GM19455 (cell line): ENCODE measurements at regions not wholly inside any gene's neighbourhood (a gene's known extent, or its start where the extent isn't known, plus 50 kb on each side); places are given as distances from the start of the nearest gene placed in this dataset.
"Not testable (repeated sequence)": the region's sequence is repeated elsewhere in the genome, so short reads cannot be mapped to it uniquely, and the experiment has no call there.

ENCODE experiments used
- ATAC-seq: cut with Tn5 transposase; IDR thresholded peaks from one replicate; pipeline ENCODE4 v1.9.1; 2021; ENCODE audit not compliant: unreplicated experiment

DNA sequence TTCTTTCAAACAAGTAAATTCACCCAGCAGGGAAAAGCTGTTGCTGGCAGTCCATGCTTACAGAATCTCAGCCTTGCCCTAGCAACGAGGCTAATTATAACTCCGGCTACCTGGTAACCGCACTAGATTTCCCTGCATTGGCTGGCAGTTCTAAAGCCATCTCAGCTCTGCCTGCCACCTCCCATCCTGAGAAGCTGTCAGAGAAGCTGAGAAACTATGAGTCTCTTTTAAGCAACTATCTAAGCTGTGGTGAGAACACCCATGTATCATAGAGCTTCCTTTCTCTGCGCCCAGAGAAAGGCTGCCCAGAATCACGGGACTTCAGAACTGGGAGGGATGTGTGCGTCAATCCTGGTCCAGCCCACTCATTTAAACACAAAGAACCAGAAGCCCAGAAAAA, 113.9 kb upstream of the NBPF26 start:
- ATAC-seq: not testable (repeated sequence)

DNA sequence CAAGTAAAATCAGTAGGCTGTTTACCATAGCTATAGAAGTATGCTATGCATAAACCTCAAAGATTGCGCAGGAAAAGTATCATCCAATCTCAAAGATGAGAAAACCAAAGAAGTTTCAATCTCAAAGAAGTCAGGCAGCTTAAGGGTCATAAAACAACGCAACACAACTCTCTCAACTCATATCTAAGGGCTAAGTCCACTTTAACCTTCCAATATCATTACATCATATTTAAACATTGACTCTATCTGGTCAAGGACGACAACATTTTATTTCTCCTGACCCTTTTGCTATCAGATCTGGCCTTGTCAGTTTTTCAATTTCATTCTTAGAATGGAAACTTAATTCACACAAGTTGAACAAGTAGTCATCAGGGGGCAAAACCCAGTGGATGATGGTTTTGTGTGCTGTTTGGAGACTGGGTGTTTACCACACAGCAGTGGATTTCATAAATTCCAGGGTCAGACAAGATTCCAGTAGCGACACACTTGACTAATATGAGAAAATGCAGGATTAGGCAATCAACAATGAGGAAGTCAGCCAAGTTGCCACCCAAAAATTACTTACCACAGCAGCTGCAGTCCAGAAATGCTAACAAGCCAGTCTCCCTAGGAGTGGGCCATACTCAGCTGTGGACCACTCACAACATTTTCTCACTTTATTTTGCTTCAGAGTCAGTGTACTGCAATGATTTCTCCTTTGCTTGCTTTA, 108.7 kb upstream of the NBPF26 start:
- ATAC-seq: not testable (repeated sequence)

DNA sequence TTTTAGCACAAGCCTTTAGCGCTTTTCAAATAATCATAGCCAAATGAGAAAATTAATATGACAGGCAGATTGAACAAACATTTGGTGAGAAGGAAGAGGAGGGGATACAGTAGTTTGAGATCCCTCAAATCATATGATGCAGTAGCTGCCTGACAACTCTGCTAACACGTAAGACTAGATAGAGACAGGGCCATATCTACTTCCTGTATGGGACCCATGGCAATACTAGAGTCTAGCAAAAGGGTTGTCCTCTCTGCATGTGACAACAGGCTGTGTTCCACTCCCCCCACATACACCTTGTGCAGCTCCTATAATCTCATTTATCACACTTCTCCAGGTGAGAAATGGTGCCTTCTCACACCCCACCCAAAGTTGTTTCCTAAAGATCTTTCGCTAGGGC, 106.3 kb upstream of the NBPF26 start:
- ATAC-seq: not testable (repeated sequence)

DNA sequence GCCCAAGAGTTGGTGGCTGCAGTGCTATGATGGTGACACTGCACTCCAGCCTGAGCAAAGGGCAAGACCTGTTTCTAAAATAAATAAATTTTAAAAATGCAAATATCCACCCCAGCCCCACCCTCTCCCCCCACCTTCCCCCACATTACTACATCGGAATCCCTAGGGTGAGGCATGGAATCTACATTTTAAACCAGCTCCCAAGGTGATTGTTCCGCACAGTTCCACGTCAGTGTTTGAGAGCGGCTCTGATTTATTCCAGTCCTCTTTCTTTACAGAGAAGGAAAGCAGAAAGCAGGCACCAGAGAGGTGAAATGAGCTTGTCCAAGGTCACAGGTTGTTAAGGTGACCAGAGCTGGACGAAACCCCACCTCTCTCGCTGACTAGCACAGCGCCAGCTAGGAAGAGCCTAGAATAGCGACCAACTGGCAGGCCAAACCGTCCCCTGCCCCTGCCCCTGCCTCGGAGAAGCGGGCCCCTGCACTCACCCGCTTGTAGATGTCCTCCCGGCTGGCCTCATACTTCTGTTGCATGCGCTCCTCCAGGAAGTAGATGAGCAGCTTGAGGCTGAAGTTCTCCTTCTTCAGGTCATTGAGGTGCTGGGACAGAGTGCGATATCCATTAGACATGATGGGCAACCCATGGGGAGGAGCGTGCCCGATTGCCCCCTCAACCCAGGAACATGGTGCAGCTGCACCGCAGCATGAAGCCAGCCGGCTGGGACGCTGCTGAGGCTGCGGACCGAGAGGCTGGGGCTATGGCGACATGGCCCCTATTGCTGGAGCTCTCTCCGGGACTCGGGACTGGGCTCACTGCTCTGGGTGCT, 103.7 kb upstream of the NBPF26 start:
- ATAC-seq: not testable (repeated sequence)

DNA sequence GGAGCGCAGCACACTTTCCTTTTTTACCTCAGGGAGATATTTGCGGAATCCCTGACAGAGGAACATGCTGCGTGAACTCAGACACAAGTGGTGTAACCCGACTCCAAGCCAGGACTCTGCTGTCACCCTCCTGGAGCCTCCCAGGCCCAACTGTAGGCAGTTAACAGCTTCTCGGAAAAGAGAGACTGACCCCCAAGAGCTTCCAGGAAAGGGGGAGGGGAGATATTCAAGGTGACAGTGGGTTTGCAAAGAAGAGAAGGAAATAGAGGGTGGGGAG, 103.1 kb upstream of the NBPF26 start:
- not testable (repeated sequence) for ATAC-seq

DNA sequence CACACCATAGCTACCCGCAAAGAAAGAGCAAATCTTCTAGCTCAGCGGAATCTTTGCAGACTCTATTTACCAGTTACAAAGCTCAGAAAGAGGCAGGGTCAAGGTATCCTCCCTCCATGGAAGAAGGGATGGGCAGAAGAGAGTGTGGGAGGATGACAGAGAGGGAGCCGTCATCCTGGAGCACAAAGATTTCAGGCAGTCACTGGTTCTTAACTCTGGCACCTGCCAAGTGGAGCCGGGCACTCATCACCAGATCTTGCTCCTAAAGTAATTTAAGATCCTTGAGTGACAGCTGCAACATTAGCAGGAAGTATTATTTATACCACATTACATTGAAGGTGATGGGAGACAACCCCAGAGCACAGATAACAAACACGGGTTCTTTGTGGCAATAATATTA, 102.5 kb upstream of the NBPF26 start:
- ATAC-seq: not testable (repeated sequence)

DNA sequence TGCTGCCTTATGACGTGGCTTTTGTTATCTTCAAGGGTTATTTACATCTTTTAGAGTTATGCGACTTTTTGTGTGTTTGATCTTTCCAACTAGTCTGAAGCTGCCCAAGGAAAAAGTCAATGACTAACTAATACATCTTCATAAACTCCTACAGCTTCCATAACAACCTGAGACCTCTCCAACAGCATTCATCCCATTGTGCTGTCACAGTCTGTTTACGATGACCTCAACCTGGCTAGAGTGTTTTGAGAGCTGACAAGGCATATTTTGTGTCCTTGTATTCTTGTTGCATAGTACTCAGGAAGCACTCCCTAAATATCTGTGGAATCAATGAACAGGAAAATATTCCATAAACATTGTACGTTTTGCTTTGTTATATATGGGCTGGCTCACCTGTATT, 100.2 kb upstream of the NBPF26 start:
- ATAC-seq: not testable (repeated sequence)

DNA sequence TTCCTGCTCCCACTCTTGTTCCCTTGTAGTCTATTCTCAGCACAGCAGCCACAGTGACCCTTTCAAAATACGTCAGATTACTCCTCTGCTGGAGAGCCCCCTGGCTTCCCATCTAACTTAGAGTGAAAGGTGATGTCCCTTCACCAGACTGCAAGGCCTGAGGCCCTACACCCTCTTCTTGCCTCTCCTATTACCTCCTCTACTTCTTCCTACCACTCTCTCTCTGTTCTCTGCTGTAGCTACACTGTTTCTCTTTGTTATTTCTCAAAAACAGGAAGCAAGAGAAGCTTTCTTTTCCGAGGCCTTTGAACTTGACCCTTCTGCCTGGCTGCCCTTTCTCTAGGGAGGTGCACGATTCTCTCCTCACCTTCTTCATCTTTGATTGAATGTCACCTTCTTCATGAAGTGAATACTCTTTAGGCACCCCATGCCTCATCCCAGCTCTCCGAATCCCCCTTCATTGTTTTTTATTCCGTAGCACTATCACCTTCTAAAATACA, 99.1 kb upstream of the NBPF26 start:
- not testable (repeated sequence) for ATAC-seq

DNA sequence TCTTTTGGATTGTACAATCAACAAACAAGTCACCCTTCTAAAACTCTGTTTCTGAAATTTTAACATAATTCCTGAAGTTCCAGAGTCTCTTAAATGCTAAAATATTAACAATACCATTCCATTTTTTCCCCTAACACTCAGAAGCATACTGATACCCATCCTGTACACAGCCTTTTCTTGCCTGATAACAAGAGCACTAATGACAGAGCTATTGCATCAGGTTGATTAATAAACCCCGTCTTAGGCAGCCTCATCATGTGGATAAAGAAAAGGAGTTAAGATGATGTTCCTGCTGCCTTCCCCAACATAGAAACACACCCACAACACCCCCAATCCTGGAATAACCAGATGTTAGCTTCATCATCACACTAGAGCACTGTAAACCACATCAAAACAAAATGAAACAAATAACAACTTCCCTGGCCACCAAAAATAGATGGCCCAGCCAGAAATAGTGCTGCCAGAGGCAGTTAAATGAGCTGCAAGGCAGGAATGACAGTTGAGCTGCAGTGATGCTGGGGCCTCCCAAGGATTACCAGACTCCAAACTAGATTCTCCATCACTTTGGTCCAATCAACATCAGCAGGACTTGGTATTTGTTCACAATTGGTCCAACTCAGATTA, 93.8 kb upstream of the NBPF26 start:
- not testable (repeated sequence) for ATAC-seq

DNA sequence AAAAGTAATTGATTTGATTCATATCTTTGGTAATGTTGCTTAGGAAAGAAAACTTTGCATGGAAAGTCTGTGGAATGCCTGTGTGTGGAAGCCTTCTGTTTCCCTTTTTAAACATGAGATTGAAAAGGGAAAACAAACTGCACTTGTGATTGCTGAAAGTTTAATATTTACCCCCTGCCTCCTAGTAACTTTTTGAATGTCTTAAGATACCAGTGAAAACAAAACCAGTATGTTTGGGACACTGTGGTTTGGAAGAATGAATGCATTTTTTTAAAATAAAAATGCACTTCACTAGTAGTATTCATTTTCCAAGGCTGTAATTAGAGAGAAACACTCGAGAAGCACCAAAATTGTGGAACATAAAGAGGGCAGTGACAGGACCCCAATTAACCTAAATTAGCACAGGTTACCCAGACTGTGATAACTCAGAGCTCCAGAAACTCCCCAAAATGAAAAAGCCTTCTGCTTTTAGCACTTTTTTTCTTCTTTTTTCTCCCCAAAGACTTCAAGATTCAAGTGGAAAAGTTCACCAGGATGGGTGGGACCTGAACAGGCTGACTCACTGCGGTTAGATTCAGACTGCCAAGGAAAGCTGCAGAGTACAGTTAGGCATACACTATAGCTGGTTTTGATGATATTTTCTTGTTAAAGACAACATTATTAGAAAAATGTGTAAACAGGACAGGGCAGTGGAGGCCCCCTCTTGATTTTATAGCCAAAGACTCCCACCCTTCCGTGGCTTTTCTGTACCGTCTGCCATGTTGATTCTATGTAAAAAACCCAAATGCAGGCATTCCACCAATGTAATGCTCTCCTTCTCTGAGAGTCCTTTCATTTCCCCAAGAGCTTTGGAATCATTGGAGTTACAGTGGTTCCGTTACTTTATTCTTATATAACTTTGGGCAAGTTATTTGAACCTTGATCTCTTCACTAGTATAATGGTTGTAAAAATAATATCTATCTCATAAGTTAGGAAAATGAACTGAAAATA, 88.6 kb upstream of the NBPF26 start:
- not testable (repeated sequence) for ATAC-seq

DNA sequence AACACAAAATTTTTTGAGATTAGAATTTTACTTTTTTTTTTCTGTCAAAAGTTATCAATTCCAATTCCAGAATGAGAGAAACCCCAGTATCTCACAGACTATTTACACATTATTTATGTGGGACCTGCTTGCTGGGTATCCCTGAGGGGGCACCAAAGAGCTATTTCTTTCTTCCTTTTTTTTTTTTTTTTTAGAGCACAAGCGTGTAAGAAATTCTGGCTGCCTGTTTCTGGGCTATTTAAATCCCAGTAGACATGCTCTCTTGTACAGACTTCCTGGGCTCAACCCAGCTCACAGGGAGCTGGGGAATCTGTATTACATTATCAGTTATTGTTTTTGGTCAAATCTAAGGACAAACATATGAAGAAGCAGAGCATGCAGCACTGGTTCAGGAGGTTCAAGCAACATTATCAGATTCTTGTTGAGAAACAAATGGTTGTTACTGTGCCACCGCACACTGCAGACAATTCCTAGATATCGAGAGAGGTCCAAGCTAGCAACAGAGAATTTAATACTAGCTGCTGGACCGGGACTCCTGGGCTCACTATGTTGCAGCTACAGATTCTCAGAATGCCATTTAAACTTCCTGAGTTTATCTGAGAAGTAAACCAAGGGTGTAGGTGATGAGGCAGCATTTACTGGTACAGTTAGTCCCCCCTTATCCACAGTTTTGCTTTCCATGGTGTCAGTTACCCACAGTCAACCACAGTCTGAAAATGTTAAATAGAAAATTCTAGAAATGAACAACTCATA, 83.3 kb upstream of the NBPF26 start:
- ATAC-seq: not testable (repeated sequence)

DNA sequence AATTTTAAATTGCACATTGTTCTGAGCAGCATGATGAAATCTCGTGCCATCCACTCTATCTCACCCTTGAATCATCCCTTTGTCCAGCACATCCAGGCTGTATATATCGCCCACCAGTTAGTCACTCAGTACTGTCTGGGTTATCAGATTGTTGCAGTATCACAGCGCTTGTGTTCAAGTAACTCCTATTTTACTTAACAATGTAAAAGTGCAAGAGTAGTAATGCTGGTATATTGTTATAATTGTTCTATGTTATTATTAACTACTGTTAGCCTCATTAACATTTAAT, 82.8 kb upstream of the NBPF26 start:
- ATAC-seq: not testable (repeated sequence)

DNA sequence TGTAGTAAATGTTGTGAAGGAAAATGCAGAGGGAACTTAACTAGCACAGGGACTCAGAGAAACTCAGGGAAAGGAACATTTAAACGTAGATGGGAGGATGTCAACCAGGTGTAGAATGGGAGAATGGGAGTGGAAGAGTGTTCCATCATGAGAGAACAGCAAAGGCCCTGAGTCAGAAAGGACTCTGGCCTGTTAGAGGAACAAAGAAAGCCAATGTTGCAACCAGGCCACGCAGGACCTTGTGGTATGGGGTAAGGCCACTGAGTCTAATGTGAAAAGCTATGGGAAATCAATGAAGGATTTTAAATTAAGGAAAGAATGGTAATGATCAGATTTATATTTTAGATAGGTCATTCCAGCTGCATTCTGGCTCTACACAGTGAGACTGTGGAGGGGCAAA, 76.6 kb upstream of the NBPF26 start:
- ATAC-seq: not testable (repeated sequence)

DNA sequence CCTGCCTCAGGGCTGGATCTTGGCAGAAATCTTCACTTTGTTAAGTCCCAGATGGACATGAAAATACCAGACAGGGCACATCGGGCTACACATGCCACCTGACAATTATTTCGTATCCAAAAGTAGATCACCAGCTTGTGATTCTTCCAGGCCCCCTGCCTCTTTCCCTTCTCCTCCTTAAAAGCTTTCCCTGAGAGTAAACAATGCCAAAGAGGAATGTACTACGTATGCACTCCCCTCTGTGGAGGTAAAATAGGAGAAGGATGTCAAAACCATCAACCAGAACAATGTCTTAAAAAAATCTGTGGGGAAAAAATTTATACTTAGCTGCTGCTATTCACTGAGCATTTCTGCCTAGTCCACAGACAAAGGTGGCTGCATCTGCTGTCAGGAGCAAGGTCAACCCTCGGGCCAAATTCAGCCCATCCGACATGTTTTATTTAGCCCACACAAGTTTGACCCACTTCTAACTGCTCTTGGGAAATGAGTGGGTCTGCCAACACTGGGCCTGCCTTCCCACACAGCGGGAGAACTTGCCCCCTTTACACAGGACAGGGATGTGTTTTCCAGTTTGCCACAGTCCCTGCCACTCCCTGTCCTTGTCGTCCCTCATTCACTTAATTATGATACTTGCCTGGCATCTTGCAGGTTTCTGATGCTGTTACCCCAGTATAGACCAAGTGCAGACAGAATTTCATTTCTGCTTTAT, 74.7 kb upstream of the NBPF26 start:
- ATAC-seq: not testable (repeated sequence)

DNA sequence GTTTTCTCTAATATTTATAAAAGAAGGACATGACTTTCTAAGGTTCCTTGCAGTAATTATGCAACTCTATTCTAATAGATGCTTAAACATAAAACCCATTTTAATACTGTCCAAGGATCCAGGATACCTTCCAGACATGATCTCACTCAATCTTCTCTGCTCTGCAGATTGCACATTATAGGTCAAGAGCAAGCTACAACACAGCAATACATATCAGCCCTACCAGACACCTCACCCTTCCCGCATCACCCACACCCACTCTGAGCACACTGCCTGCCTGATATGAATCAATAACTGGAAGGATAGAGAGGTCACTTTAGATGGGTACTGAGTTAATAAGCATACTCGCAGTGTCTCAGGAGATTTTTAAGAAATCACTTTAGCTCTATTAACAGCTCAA, 74.0 kb upstream of the NBPF26 start:
- ATAC-seq: not testable (repeated sequence)

DNA sequence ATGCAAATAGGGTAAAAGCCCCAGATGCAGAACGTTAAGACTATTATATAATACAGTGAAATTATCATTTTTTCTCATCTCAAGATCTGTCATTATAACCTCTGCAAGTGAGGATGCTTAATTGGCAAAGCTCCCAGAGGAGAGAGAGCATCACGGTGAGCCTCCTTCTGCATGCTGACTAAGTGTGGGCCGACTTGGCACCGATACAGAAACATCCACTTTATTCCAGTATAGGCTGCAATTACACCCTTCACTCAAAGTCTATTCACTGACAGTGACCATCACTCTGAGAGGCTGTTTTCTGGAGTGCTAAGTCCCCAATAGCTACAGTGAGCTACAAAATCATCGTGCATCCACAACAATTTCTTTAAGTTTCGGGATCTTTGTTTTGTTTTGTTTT, 69.6 kb upstream of the NBPF26 start:
- ATAC-seq: not testable (repeated sequence)

DNA sequence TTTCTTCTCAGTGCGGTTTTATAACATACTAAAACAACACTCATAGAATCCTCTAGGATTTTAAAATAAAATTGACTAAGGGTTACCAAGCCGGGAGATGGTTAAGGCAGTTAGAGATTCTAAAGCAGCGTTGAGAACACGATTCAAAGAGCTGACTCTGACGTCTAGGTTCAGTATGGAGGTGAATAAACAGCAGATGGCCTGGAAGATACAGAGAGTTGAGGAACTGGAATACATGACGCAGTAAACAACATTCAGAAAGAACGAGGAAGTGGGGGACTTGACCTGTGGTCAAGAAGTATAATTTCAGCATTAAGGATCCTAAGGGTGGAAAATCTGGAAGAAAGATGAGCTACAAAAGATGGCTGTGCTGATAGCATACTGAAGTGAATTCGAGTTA, 68.4 kb upstream of the NBPF26 start:
- ATAC-seq: not testable (repeated sequence)

DNA sequence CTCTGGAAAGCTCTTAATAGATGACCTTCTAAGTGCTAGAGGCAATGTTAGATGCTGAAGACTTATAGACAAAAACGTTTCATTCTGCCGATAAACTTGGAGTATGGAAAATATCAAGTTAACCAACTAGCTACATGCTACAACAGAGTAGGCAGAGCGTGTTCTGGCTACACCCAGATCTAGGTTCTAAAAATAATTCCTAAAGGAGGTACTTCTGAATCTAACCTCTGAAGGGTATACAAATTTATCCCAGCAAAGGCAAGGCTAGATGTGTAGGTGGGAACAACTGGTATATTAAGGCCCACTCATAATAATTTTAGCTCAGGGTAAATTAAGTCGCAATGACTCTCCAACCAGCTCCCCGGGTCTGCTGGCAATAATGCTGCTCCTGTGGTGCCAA, 67.6 kb upstream of the NBPF26 start:
- not testable (repeated sequence) for ATAC-seq

DNA sequence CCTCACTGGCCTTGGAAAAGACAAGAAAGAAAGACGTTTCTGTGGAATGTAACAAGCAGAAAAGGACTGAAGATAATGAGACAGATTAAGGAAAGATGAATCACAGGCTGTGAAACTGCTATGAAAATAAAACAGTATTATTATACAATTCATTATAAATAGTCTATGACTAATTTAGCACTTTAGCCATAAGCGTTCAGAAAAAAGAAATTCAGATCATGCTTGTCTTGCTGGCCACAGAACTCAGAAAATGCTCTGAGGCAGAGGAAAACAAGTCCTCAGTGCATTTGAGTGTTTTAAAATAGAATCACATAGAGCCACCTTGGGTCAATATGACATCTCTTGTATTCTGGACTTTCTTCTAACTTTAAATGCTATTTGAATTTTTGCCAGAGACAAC, 65.9 kb upstream of the NBPF26 start:
- ATAC-seq: not testable (repeated sequence)
